ENCODE measurements at regions not wholly inside any gene's neighbourhood (a gene's known extent, or its start where the extent isn't known, plus 50 kb on each side); places are given as distances from the start of the nearest gene placed in this dataset.

DNA sequence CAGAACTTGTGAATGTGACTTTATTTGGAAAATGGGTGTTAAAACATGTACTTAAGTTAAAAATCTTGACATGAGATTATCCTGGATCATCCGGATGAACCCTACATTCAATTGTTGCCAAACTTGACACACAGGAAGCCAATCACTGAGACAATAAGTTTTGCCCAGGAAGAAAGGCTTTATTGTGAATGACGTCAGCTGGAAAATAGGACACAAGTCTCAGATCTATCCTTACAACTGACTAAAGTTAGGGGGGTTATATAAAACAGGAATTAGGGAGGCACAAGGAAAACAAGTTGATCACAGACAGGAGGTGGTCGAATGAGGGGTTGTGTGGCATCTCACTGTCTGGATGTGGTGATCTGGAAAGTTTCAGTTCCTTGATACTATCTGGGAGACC, 126.9 kb downstream of the TTC8 start:
- WGBS: 72% methylated on average over 3 of the region's 3 CpGs
- Histone ChIP-seq H3K27me3 (peaks cover 5% of the 10 kb centered on the region), H3K4me3 (no peak overlapping the region), H3K36me3 (no peaks in the 10 kb centered on the region), H3K27ac (no peak overlapping the region), H3K4me1 (no peaks in the 10 kb centered on the region), H3K9me3 (no peaks in the 10 kb centered on the region)
- no peak for DNase-seq (ENCODE audit: low spot score in 2 of 2)
- TF ChIP-seq EP300 (IDR thresholded peaks at IDR 0.05) (no peak), POLR2A (IDR thresholded peaks at IDR 0.05) (no peak), POLR2AphosphoS5 (IDR thresholded peaks at IDR 0.05) (no peak)
- TF ChIP-seq, protein P1, sequence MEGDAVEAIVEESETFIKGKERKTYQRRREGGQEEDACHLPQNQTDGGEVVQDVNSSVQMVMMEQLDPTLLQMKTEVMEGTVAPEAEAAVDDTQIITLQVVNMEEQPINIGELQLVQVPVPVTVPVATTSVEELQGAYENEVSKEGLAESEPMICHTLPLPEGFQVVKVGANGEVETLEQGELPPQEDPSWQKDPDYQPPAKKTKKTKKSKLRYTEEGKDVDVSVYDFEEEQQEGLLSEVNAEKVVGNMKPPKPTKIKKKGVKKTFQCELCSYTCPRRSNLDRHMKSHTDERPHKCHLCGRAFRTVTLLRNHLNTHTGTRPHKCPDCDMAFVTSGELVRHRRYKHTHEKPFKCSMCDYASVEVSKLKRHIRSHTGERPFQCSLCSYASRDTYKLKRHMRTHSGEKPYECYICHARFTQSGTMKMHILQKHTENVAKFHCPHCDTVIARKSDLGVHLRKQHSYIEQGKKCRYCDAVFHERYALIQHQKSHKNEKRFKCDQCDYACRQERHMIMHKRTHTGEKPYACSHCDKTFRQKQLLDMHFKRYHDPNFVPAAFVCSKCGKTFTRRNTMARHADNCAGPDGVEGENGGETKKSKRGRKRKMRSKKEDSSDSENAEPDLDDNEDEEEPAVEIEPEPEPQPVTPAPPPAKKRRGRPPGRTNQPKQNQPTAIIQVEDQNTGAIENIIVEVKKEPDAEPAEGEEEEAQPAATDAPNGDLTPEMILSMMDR (IDR thresholded peaks at IDR 0.05): no peak

DNA sequence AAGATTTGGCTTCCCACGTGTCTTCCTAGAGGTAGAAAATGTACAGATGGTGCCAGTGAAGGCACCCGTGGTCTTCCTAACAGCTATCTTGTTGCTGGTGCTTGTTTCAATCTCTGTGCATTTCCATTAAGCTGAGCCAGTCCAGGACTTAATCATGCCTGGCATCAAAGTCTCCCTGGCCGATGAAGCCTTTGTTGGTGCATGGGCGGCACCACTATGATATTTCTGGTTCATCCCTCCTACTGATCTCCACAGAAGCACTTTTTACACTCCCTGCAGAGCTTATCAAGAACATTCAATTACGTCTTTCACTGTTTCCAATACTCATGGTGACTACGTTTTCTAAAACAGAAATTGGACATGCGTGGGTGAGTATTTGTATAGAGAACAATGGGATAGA, 128.4 kb downstream of the TTC8 start:
- TF ChIP-seq POLR2AphosphoS5 (IDR thresholded peaks at IDR 0.05): no peak
- Histone ChIP-seq H3K4me1 (no peaks in the 10 kb centered on the region), H3K9me3 (no peaks in the 10 kb centered on the region), H3K4me3 (no peak overlapping the region), H3K27ac (no peak overlapping the region), H3K36me3 (no peaks in the 10 kb centered on the region), H3K27me3 (peaks cover 5% of the 10 kb centered on the region)
- WGBS: 90% methylated on average over 7 of the region's 7 CpGs
- no peak for DNase-seq (ENCODE audit: low spot score in 2 of 2)

- DNase-seq (ENCODE audit: low spot score in 2 of 2): no peak
- Histone ChIP-seq H3K4me3 (no peak overlapping the region), H3K27me3 (no peaks in the 10 kb centered on the region), H3K9me3 (no peaks in the 10 kb centered on the region), H3K4me1 (no peaks in the 10 kb centered on the region), H3K27ac (no peak overlapping the region), H3K36me3 (no peaks in the 10 kb centered on the region)
- WGBS: 24% methylated on average over 2 of the region's 2 CpGs
- TF ChIP-seq, protein P1 (IDR thresholded peaks at IDR 0.05): no peak
Measured at GRCh38 chr14:88955455-88955854, 131.0 kb downstream of the TTC8 start.

DNA sequence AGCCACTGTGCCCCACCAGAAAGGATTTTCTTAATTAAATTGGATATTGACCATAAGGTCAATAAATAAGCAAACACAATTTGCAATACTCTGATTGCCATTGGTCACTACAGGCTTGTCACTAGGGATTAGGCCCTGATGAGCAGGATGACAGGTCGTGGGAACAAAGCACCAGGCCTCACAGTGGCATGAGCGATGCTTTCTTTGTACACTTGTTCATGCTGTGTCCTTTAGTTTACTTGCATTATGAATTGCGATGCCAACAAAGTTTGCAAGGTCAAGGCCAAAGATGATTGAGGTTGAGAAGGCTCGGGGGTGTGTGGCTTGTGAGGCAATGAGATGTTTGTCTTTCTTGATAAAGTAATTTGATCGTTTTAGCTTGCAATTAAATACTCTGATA, 136.0 kb downstream of the TTC8 start:
- H3K9me3 ChIP-seq: no peaks in the 10 kb centered on the region
- TF ChIP-seq POLR2A (IDR thresholded peaks at IDR 0.05) (no peak), EP300 (IDR thresholded peaks at IDR 0.05) (no peak), POLR2AphosphoS5 (IDR thresholded peaks at IDR 0.05) (no peak)
- TF ChIP-seq, protein P1 (IDR thresholded peaks at IDR 0.05): no peak
- WGBS: 79% methylated on average over 5 of the region's 5 CpGs
- H3K4me3 ChIP-seq: no peak overlapping the region
- no peaks in the 10 kb centered on the region for H3K4me1 ChIP-seq
- H3K36me3 ChIP-seq: no peaks in the 10 kb centered on the region
- no peak overlapping the region for H3K27ac ChIP-seq
- no peak for DNase-seq (ENCODE audit: low spot score in 2 of 2)
- peaks cover 12% of the 10 kb centered on the region for H3K27me3 ChIP-seq

DNA sequence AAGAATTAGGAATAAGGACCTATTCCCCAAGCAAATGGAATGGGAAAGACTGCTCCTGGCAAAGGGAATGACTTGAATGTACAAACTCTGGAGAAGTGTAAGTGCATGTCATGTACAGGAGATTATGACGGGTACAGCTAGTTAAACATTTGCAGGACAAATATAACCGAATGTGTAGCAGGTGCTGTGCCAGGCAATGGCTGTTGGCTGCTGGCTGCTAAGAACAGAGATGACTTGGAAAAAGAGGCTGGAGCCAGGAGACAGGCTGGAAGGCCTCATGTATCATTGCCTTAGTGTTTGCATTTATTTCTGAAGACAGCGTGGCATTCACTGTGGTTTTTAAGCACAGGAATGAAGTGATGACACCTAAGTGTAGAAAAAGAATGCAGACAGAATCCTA, 136.8 kb downstream of the TTC8 start:
- Histone ChIP-seq H3K4me3 (no peak overlapping the region), H3K27me3 (peaks cover 12% of the 10 kb centered on the region), H3K9me3 (no peaks in the 10 kb centered on the region), H3K36me3 (no peaks in the 10 kb centered on the region), H3K4me1 (no peaks in the 10 kb centered on the region), H3K27ac (no peak overlapping the region)
- DNase-seq (ENCODE audit: low spot score in 2 of 2): no peak
- TF ChIP-seq, protein P1 (IDR thresholded peaks at IDR 0.05): no peak
- WGBS: 91% methylated on average over 3 of the region's 3 CpGs

GRCh38 chr14:88962356-88962755, 137.9 kb downstream of the TTC8 start:
- WGBS: 87% methylated on average over 4 of the region's 4 CpGs
- no peaks in the 10 kb centered on the region for H3K4me1 ChIP-seq
- H3K27ac ChIP-seq: no peak overlapping the region
- no peak for DNase-seq (ENCODE audit: low spot score in 2 of 2)
- TF ChIP-seq, protein P1 (IDR thresholded peaks at IDR 0.05): no peak
- no peak for TF ChIP-seq EP300 (IDR thresholded peaks at IDR 0.05)
- no peak for TF ChIP-seq POLR2A (IDR thresholded peaks at IDR 0.05)
- TF ChIP-seq POLR2AphosphoS5 (IDR thresholded peaks at IDR 0.05): no peak
- H3K27me3 ChIP-seq: peaks cover 12% of the 10 kb centered on the region
- no peak overlapping the region for H3K4me3 ChIP-seq
- H3K9me3 ChIP-seq: no peaks in the 10 kb centered on the region
- no peaks in the 10 kb centered on the region for H3K36me3 ChIP-seq

All from suprapubic skin (tissue), 4 donors.